PC-3 (cell line): ENCODE measurements at regions not wholly inside any gene's neighbourhood (a gene's known extent, or its start where the extent isn't known, plus 50 kb on each side); places are given as distances from the start of the nearest gene placed in this dataset.

Source experiments
- ATAC-seq: fragments of 200-7000 bp; cut with Tn5 transposase; 2 replicates; pipeline ENCODE4 v1.9.1; 2020; ENCODE audit warnings: mild to moderate bottlenecking, moderate library complexity
- BruUV-seq: library from RNA; stranded (reverse); fragments of 400-500 nt; replicated peaks from 2 replicates; lab custom pipeline; 2021; lab: Mats Ljungman, UMichigan
- CTCF ChIA-PET: fragments of 300-600 bp; sonication (Branson Sonifier 250); formaldehyde crosslinking; loops from one replicate; lab custom pipeline; 2022; ENCODE audit warnings: antibody characterized with exemption; lab: Charles Lee
- POLR2A ChIA-PET: fragments of 300-600 bp; sonication (Branson Sonifier 250); formaldehyde crosslinking; loops from one replicate; lab custom pipeline; 2022; ENCODE audit warnings: antibody characterized with exemption; ENCODE audit not compliant: unreplicated experiment; lab: Charles Lee
- DNase-seq: peaks from one replicate; pipeline ENCODE4 v3.0.0-alpha.2; 2015
- H2AFZ ChIP-seq: fragments of 300-600 bp; sonication (generic); 2 replicates; pipeline ENCODE4 v1.6.0; 2016; ENCODE audit warnings: antibody characterized with exemption, low read length
- H3F3A ChIP-seq: fragments of 300-600 bp; sonication (generic); one replicate; pipeline ENCODE4 v1.6.0; 2017; ENCODE audit warnings: antibody characterized with exemption, low read length, control low read depth, mild to moderate bottlenecking; ENCODE audit not compliant: unreplicated experiment
- H3K27ac ChIP-seq: fragments of 300-600 bp; sonication (generic); 2 replicates; pipeline ENCODE4 v1.5.1; 2016; ENCODE audit warnings: mild to moderate bottlenecking, low read length
- H3K27me3 ChIP-seq: fragments of 300-600 bp; sonication (generic); 2 replicates; pipeline ENCODE4 v1.6.1; 2016; ENCODE audit warnings: low read length, mixed read lengths
- H3K36me3 ChIP-seq: fragments of 300-600 bp; sonication (generic); 2 replicates; pipeline ENCODE4 v1.6.1; 2016; ENCODE audit warnings: low read depth, mixed run types, low read length, mixed read lengths
- H3K4me1 ChIP-seq: fragments of 300-600 bp; sonication (generic); 2 replicates; pipeline ENCODE4 v1.5.1; 2016; ENCODE audit warnings: low read length; ENCODE audit not compliant: insufficient read depth
- H3K4me2 ChIP-seq: fragments of 300-600 bp; sonication (generic); 2 replicates; pipeline ENCODE4 v1.6.0; 2016; ENCODE audit warnings: low read length
- H3K4me3 ChIP-seq: fragments of 300-600 bp; sonication (generic); 2 replicates; pipeline ENCODE4 v1.5.1; 2016; ENCODE audit warnings: mild to moderate bottlenecking, low read length, mixed read lengths
- H3K79me2 ChIP-seq: fragments of 300-600 bp; sonication (generic); 2 replicates; pipeline ENCODE4 v1.6.1; 2017; ENCODE audit warnings: low read length, mixed read lengths
- H3K9ac ChIP-seq: fragments of 300-600 bp; sonication (generic); 2 replicates; pipeline ENCODE4 v1.6.0; 2016; ENCODE audit warnings: mild to moderate bottlenecking, low read length
- H3K9me2 ChIP-seq: fragments of 300-600 bp; sonication (generic); replicated peaks from 2 replicates; pipeline ENCODE4 v1.6.1; 2016; ENCODE audit warnings: mixed run types, low read length, mixed read lengths
- H3K9me3 ChIP-seq: fragments of 300-600 bp; sonication (generic); 2 replicates; pipeline ENCODE4 v1.6.1; 2016; ENCODE audit warnings: low read length, mixed read lengths
- H4K20me1 ChIP-seq: fragments of 300-600 bp; sonication (generic); 2 replicates; pipeline ENCODE4 v1.6.1; 2016; ENCODE audit warnings: low read length, mixed read lengths
- CTCF ChIP-seq: fragments of 300-600 bp; sonication (generic); conservative IDR thresholded peaks from 2 replicates; pipeline ENCODE4 v1.5.1; 2017; ENCODE audit warnings: antibody characterized with exemption, low read depth, mild to moderate bottlenecking, low read length
- EZH2 ChIP-seq: fragments of 300-600 bp; sonication (generic); IDR thresholded peaks from one replicate; pipeline ENCODE4 v1.6.1; 2017; ENCODE audit warnings: antibody characterized with exemption, mild to moderate bottlenecking, low read length; ENCODE audit not compliant: unreplicated experiment
- EZH2phosphoT487 ChIP-seq: fragments of 300-600 bp; sonication (generic); IDR thresholded peaks from 2 replicates; pipeline ENCODE4 v1.6.1; 2018; ENCODE audit warnings: mild to moderate bottlenecking, antibody characterized with exemption, low read length, borderline replicate concordance
- intact Hi-C: fragments of 100-400 bp; cut with micrococcal nuclease; formaldehyde crosslinking; loops from 2 replicates; pipeline ENCODE4 v1.9.0; 2023

GRCh38 chr1:193846876-193847604, 660.6 kb upstream of the B3GALT2 start:
- intact Hi-C loops = no loop called here
- DNase-seq (no peak), ATAC-seq (no peak)
- H3F3A ChIP-seq = no peaks in the 10 kb centered on the region
- no peaks in the 10 kb centered on the region for H3K36me3 ChIP-seq
- no peak overlapping the region for H2AFZ ChIP-seq
- ChIA-PET CTCF (no interaction called here), POLR2A (no interaction called here)
- no peaks in the 10 kb centered on the region for H3K4me1 ChIP-seq
- no peaks in the 10 kb centered on the region for H3K9me3 ChIP-seq
- H3K4me2 ChIP-seq = no peak overlapping the region
- H4K20me1 ChIP-seq = no peaks in the 10 kb centered on the region
- TF ChIP-seq EZH2 (no peak), CTCF (no peak), EZH2phosphoT487 (no peak)
- no peak overlapping the region for H3K9ac ChIP-seq
- no peaks in the 10 kb centered on the region for H3K9me2 ChIP-seq
- no peak overlapping the region for H3K27ac ChIP-seq
- no TSS peak for BruUV-seq
- no peak overlapping the region for H3K4me3 ChIP-seq
- no peaks in the 10 kb centered on the region for H3K79me2 ChIP-seq
- no peaks in the 10 kb centered on the region for H3K27me3 ChIP-seq

GRCh38 chr1:193846411-193846810, 660.0 kb upstream of the B3GALT2 start:
- H3K4me3 ChIP-seq = no peak overlapping the region
- H3K27me3 ChIP-seq = no peaks in the 10 kb centered on the region
- TF ChIP-seq CTCF (no peak), EZH2 (no peak), EZH2phosphoT487 (no peak)
- no peak overlapping the region for H2AFZ ChIP-seq
- no peaks in the 10 kb centered on the region for H3K79me2 ChIP-seq
- intact Hi-C loops = no loop called here
- H3F3A ChIP-seq = no peaks in the 10 kb centered on the region
- H4K20me1 ChIP-seq = no peaks in the 10 kb centered on the region
- no peaks in the 10 kb centered on the region for H3K4me1 ChIP-seq
- no peak overlapping the region for H3K9ac ChIP-seq
- ATAC-seq (no peak), DNase-seq (no peak)
- no peaks in the 10 kb centered on the region for H3K9me2 ChIP-seq
- H3K27ac ChIP-seq = no peak overlapping the region
- no peak overlapping the region for H3K4me2 ChIP-seq
- H3K36me3 ChIP-seq = no peaks in the 10 kb centered on the region
- no TSS peak for BruUV-seq
- no peaks in the 10 kb centered on the region for H3K9me3 ChIP-seq
- POLR2A ChIA-PET = no interaction called here
- CTCF ChIA-PET = no interaction called here

GRCh38 chr1:193841857-193842256, 655.4 kb upstream of the B3GALT2 start:
- no peak overlapping the region for H3K9ac ChIP-seq
- DNase-seq (no peak), ATAC-seq (no peak)
- no peaks in the 10 kb centered on the region for H3K27me3 ChIP-seq
- H3K27ac ChIP-seq = no peak overlapping the region
- ChIA-PET POLR2A (no interaction called here), CTCF (no interaction called here)
- no peaks in the 10 kb centered on the region for H3K9me2 ChIP-seq
- H3K9me3 ChIP-seq = no peaks in the 10 kb centered on the region
- TF ChIP-seq EZH2phosphoT487 (no peak), EZH2 (no peak), CTCF (no peak)
- no peak overlapping the region for H3K4me3 ChIP-seq
- H3K79me2 ChIP-seq = no peaks in the 10 kb centered on the region
- H3F3A ChIP-seq = no peaks in the 10 kb centered on the region
- H3K4me2 ChIP-seq = no peak overlapping the region
- H4K20me1 ChIP-seq = no peaks in the 10 kb centered on the region
- H2AFZ ChIP-seq = no peak overlapping the region
- no TSS peak for BruUV-seq
- H3K36me3 ChIP-seq = no peaks in the 10 kb centered on the region
- no peaks in the 10 kb centered on the region for H3K4me1 ChIP-seq
- intact Hi-C loops = no loop called here
